ENCODE measurements at regions not wholly inside any gene's neighbourhood (a gene's known extent, or its start where the extent isn't known, plus 50 kb on each side); places are given as distances from the start of the nearest gene placed in this dataset.
"Not testable (repeated sequence)": the region's sequence is repeated elsewhere in the genome, so short reads cannot be mapped to it uniquely, and the experiment has no call there.

- DNase-seq: no peak
Measured at GRCh38 chr3:118641608-118642007, 393.0 kb downstream of the IGSF11 start.

GRCh38 chr3:118671192-118671591 is 363.5 kb downstream of the IGSF11 start:
- DNase-seq: no peak

GRCh38 chr3:118675305-118675704 is 359.3 kb downstream of the IGSF11 start:
- DNase-seq: no peak

GRCh38 chr3:118678663-118679062 is 356.0 kb downstream of the IGSF11 start:
- DNase-seq: not testable (repeated sequence)

GRCh38 chr3:118682921-118683320 is 351.7 kb downstream of the IGSF11 start:
- no peak for DNase-seq

- no peak for DNase-seq
Measured at GRCh38 chr3:118683636-118684035, 351.0 kb downstream of the IGSF11 start.

GRCh38 chr3:118688396-118688884 is 346.2 kb downstream of the IGSF11 start:
- DNase-seq: no peak

GRCh38 chr3:118692416-118692815 is 342.2 kb downstream of the IGSF11 start:
- DNase-seq: no peak

DNA sequence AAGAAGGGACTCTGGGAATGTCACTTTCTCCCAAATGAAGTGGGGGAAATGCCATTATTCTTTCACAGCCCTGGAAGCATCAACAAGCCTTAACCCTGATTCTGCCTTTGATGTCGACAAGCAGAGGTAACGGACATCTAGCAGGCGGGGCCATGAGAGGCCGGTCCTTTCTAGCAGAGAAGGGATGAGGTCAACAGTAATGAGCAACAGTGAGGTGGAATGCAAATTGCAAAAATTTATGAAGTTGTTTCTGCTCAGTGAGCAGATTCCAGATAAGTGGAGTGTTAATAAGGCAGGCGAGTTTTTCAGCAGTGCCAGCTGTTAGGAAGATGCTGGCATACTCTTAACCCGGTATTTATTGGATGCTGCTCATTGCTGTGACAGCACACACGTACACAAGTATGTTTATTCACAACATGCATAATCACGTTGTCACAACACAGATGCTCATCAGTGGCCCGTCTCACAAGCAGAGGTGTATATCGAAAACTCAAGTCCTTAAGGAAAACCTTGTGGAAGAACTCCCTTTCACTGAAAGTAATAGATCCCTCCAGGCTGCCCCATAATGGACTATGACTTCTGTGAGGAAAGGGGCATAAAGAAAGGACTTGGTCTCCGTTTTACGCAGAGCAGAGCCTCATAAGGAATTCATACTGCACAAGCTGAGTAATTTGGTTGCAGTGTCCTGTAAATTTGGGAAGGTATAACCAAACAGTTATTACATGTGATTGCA is 329.0 kb downstream of the IGSF11 start:
- DNase-seq: no peak

DNA sequence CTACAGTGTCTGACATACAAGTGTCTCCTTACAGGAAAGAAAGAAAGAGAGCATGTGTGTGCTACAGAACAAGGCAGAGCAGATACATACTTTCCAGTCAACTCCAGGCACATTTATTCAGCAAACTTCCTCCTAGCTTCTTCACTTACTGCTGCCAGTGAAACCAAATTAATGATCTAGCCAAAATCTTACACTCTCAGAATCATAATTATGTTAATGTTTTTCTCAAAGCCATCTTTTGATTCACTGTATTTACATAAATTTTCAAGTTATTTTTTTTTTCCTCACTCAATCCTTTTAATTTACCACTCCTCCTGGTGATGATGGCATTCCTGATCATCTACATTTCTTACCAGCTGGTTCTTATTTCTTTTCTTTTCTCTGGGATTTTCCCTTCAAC is 326.7 kb downstream of the IGSF11 start:
- DNase-seq: no peak

DNA sequence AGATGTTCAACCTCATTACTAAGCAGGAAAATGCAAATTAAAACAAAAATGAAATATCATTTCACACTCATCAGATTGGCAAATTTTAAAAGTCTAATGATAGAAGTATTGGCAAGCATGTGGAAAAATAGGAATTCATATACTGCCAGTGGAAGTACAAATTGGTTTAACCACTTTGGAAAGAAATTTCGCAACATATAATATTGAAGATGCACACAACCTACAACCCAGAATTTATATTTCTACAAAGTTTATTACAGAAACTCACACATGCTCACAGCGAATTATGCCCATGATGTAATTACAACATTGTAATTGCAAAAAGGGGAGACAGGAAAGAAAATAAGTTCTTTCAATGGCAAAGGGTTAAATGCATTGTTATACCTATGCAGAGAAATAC is 324.1 kb downstream of the IGSF11 start:
- DNase-seq: no peak

- no peak for DNase-seq
Measured at GRCh38 chr3:118713502-118714207, 321.0 kb downstream of the IGSF11 start.

DNA sequence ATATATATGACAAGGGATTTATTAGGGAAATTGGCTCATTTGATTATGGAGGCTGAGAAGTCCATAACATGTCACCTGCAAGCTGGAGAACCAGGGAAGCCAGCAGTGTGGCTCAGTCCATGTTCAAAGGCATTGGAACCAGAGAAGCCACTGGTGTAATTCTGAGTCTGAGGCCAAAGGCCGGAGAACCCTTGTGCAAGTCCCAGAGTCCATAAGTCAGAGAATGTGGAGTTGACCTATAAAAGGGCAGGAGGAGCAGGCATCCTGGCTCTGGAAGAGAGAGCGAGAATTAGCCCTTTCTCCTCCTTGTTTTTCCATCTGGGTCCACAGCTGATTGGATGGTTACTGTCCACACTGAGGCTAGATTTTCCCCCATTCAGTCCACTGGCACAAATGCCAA is 319.8 kb downstream of the IGSF11 start:
- no peak for DNase-seq

DNA sequence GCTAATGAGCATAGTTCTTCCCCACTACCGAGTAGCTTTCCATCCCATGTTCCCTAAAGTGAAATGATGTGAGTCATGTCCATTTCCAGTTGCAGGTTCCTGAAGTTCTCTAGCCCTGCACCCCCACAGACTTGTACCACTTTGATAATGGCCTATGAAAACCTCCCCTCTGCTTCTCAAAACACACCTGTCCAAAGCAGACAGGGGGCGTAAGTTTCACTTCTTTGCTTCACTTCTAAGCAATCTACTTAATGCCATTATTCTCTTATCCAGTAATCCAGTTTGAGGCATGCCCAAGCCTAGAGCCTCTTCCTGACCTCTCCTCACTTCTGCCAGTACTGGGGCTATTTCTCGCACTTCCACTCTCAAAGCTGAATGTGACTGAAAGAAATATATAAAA is 305.1 kb downstream of the IGSF11 start:
- no peak for DNase-seq

GRCh38 chr3:118734664-118735063 is 300.0 kb downstream of the IGSF11 start:
- DNase-seq: no peak

DNA sequence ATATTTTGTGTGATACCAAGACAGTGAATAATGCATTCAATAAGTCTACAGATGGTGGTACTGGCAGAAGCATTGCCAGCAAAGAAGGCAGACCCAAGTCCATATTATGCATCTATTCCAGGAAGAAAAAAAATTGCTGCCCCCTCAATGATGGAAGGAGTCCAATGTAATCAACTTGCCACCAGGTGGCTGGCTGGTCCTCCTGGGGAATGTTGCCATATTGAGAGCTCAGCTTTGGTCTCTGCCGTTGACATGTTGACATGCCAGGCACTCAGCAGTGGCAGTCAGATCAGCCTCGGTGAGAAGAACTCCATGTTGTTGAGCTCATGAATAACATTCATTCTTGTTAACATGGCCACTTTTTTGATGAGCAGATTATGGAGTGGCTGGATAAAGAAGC is 298.5 kb downstream of the IGSF11 start:
- DNase-seq: no peak

- DNase-seq: no peak
Measured at GRCh38 chr3:118740722-118741290, 293.8 kb downstream of the IGSF11 start.

DNA sequence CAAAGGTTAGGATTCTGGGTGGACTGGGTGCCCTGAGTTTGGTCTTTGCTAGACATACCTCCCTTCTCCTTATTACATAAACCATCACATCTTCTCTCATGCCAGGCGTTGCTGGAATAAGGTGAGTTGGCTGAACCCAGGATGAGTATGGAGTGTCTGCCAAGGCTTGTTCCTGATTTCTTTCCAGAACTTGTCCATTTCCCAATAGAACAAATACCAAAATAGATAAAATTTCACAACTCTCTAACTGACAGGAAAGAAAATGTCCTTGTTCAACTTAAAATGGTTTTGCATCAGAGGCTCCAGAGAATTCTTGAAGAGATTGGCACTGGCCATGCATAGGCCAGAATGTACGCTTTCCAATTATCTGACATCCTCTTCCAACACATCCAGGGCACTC is 291.9 kb downstream of the IGSF11 start:
- DNase-seq: no peak

DNA sequence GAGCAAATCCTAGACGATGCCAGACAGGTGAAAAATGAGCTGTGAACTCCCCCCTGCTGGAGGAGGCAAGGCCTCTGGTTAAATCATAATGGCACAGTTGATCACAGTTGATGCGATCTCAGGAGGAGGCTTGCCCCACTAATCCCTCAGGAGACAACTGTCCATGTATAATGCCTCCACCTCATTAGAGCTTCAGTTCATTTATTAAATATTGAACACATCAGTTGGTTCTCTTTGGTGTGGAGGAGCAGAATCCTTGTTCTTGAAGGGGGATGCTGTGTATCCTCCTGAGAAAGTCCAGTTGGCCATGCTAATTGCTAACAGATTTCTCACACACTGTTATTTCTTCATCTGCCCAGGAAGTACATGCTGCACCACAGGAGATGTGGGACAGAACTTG is 290.5 kb downstream of the IGSF11 start:
- no peak for DNase-seq

GRCh38 chr3:118754406-118755252 is 280.0 kb downstream of the IGSF11 start:
- no peak for DNase-seq

- DNase-seq: no peak
Measured at GRCh38 chr3:118755253-118755801, 279.3 kb downstream of the IGSF11 start.

GRCh38 chr3:118760585-118761290 is 273.9 kb downstream of the IGSF11 start:
- DNase-seq: no peak

Data from 8988T (cell line).